ENCODE measurements at regions not wholly inside any gene's neighbourhood (a gene's known extent, or its start where the extent isn't known, plus 50 kb on each side); places are given as distances from the start of the nearest gene placed in this dataset.

DNA sequence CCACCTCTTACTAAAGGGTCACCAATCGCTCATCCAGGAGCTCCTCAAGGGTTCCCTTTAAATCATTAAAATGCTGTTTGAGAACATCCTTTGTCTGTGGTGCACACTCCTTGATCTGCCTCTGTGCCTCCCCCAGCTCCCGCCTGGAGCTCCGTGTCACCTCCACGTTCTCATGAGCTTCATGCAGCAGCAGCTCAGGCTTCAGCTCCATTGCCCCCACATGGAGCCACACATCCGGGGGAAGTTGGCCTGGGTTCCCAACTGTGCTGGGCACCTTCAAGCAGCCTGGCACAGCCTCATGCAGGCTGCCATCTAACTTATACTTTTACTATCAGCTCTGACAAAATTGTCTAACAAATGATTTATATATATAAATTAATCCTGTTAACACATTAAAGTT, 585.8 kb upstream of the FAM174A start:
- TF ChIP-seq TEAD1 (CRISPR knock-in tag; IDR thresholded peaks at IDR 0.05) (no peak), CTCF (IDR thresholded peaks at IDR 0.05) (no peak), E2F4 (CRISPR knock-in tag; IDR thresholded peaks at IDR 0.05; ENCODE audit: borderline replicate concordance, low read depth) (no peak), SP1 (CRISPR knock-in tag; conservative IDR thresholded peaks at IDR 0.05) (no peak), JUN (CRISPR knock-in tag; IDR thresholded peaks at IDR 0.05) (no peak)
- TF ChIP-seq, protein P1, sequence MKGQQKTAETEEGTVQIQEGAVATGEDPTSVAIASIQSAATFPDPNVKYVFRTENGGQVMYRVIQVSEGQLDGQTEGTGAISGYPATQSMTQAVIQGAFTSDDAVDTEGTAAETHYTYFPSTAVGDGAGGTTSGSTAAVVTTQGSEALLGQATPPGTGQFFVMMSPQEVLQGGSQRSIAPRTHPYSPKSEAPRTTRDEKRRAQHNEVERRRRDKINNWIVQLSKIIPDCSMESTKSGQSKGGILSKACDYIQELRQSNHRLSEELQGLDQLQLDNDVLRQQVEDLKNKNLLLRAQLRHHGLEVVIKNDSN (CRISPR knock-in tag; IDR thresholded peaks at IDR 0.05) = no peak

Data from WTC11 (cell line).